Right lobe of liver (tissue), 4 donors: ENCODE measurements at regions not wholly inside any gene's neighbourhood (a gene's known extent, or its start where the extent isn't known, plus 50 kb on each side); places are given as distances from the start of the nearest gene placed in this dataset.

Source experiments
- CTCF ChIP-seq, 4 donors: fragments of 200-600 bp in 3 of 4; fragments of 450-650 bp in 1 of 4; IDR thresholded peaks; one replicate each; pipeline versions ENCODE4 v1.5.1 to v1.8.0; 2016 to 2022; ENCODE audit warnings: antibody characterized with exemption in 4 of 4, mild to moderate bottlenecking in 2 of 4
- POLR2A ChIP-seq: fragments of 450-650 bp; IDR thresholded peaks from one replicate; pipeline ENCODE4 v1.6.1; 2017; ENCODE audit warnings: antibody characterized with exemption, mild to moderate bottlenecking
- donor health status: DM: no; HTN: no; CAD: no.
- donor health status: DM: no; HTN: no; CAD: no.
- donor health status: DM: no; HTN: yes; CAD: no.

GRCh38 chr20:8967641-8968245, 101.1 kb upstream of the PLCB4 start:
- no peak for TF ChIP-seq CTCF (IDR thresholded peaks at IDR 0.05)
- no peak for TF ChIP-seq POLR2A
